HEK293T (cell line): ENCODE measurements at regions not wholly inside any gene's neighbourhood (a gene's known extent, or its start where the extent isn't known, plus 50 kb on each side); places are given as distances from the start of the nearest gene placed in this dataset.

Experiments
- ARNT ChIP-seq: fragments of 450-650 bp; IDR thresholded peaks from 2 replicates; pipeline ENCODE4 v1.6.1; 2017; ENCODE audit warnings: mild to moderate bottlenecking
- ELF4 ChIP-seq: fragments of 450-650 bp; IDR thresholded peaks from 2 replicates; pipeline ENCODE4 v1.6.1; 2017; ENCODE audit warnings: antibody characterized with exemption
- FOXK2 ChIP-seq: fragments of 450-650 bp; IDR thresholded peaks from 2 replicates; pipeline ENCODE4 v1.6.1; 2016; ENCODE audit warnings: mild to moderate bottlenecking
- FOXM1 ChIP-seq: fragments of 450-650 bp; IDR thresholded peaks from 2 replicates; pipeline ENCODE4 v1.6.1; 2017; ENCODE audit warnings: mild to moderate bottlenecking, borderline replicate concordance
- NFRKB ChIP-seq: fragments of 450-650 bp; IDR thresholded peaks from 2 replicates; pipeline ENCODE4 v1.6.1; 2016; ENCODE audit warnings: mild to moderate bottlenecking, moderate library complexity

GRCh38 chr3:124663690-124664089 is 66.6 kb upstream of the UMPS start:
- TF ChIP-seq NFRKB = no peak
- TF ChIP-seq FOXK2 = no peak
- TF ChIP-seq ELF4 = no peak
- TF ChIP-seq FOXM1 = no peak
- TF ChIP-seq ARNT = no peak
